ENCODE measurements at regions not wholly inside any gene's neighbourhood (a gene's known extent, or its start where the extent isn't known, plus 50 kb on each side); places are given as distances from the start of the nearest gene placed in this dataset.

GRCh38 chr2:90209806-90210205 lies 1518.3 kb downstream of the RPIA start:
- TF ChIP-seq CTCF (IDR thresholded peaks at IDR 0.05) (no peak), POLR2A (IDR thresholded peaks at IDR 0.05) (no peak)

Measured in suprapubic skin (tissue), 3 donors.